ENCODE measurements at regions not wholly inside any gene's neighbourhood (a gene's known extent, or its start where the extent isn't known, plus 50 kb on each side); places are given as distances from the start of the nearest gene placed in this dataset.

- DNase-seq (ENCODE audit: low spot score) = no peak
These were observed 56.7 kb upstream of the MYCN start for GRCh38 chr2:15883684-15884083.

GRCh38 chr2:15884790-15885189 is 55.6 kb upstream of the MYCN start:
- DNase-seq (ENCODE audit: low spot score) = no peak

- no peak for DNase-seq (ENCODE audit: low spot score)
These were observed 54.1 kb upstream of the MYCN start for GRCh38 chr2:15886231-15886630.

- no peak for DNase-seq (ENCODE audit: low spot score)
These were observed 50.8 kb upstream of the MYCN start for GRCh38 chr2:15889442-15890123.

- no peak for DNase-seq (ENCODE audit: low spot score)
These were observed 50.1 kb upstream of the MYCN start for GRCh38 chr2:15890124-15890754.
